Activated T-cell treated with anti-CD3 and anti-CD28 coated beads, Interleukin-2, amount 50 U/mL, for 1 hour (primary cell): ENCODE measurements at regions not wholly inside any gene's neighbourhood (a gene's known extent, or its start where the extent isn't known, plus 50 kb on each side); places are given as distances from the start of the nearest gene placed in this dataset.

Experiments
- DNase-seq: peaks from one replicate; pipeline ENCODE4 v3.0.0-alpha.2; 2020

- DNase-seq: no peak
Measured at GRCh38 chr7:1380821-1381580, 78.3 kb downstream of the MICALL2 start.

DNA sequence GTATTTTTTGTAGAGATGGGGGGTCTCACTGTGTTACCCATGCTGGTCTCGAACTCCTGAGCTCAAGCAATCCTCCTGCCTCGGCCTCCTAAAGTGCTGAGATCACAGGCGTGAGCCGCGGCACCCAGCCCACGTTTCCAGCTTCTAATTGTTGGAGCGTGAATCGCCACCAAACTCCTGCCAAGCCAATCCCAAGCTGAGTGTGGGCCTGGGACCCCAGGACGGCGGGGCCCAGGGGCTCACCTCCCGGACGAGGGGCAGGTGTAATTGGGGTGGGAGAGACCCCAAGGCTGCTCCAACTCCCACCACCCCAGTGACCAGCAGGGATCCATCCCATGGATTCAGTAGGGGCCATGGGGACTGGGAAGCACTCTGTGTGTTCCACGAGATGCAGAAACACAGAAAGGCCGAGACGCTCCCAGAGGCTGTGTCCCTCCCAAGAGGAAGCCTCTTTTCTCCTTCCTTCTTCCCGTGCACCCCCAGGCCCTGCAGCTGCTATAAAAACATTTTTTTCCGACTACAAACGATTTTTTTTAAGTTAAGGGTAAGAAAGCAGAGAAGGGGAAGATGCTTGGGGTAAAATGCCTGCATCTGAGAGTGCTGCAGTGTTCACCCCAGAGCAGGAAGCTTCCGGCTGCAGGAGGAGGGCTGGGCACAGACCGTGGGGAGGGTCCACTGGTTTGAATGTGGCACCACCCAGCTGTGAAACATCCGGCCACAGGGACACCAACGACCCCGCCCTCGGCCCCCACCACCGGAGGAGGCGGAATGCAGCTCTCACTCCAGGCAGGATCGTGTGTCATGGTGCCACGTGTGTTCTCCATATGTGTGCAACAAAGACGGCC is 76.5 kb downstream of the MICALL2 start:
- no peak for DNase-seq

DNA sequence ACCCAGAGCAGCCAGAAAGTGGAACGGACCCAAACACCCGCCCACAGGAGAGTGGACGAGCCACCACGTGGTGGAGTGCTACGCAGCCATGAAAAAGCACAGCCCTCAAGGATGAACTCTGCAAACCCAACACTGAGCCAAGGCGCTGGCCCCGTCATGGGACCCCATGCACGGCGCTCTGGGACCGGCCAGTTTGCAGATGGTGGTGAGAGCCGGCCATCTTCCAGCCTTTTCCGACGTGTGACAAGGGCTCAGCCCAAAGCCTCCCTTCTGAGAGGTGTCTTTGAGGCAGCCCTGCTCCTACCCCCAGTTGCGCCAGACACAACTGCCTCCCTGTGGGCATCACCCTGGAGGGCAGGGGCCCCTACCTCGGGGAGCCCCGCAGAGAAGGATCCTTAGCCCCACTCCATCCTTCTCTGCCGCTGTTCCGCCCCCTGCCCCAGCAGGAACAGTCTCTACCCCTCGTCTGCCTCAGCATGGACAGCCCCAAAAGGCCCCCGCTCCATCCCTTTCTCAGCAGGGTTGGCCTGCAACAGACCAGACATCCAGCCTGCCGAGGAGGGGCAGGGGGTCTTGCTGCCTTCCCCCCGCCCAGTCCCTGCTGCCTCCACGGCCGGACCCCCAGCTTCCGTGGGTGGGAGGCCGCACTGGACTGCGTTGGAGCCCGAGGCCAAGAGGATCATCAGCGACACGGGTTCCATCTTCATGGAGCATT is 75.7 kb downstream of the MICALL2 start:
- DNase-seq: no peak

GRCh38 chr7:1384113-1384415 is 75.2 kb downstream of the MICALL2 start:
- DNase-seq: no peak
